ENCODE measurements at regions not wholly inside any gene's neighbourhood (a gene's known extent, or its start where the extent isn't known, plus 50 kb on each side); places are given as distances from the start of the nearest gene placed in this dataset.

DNA sequence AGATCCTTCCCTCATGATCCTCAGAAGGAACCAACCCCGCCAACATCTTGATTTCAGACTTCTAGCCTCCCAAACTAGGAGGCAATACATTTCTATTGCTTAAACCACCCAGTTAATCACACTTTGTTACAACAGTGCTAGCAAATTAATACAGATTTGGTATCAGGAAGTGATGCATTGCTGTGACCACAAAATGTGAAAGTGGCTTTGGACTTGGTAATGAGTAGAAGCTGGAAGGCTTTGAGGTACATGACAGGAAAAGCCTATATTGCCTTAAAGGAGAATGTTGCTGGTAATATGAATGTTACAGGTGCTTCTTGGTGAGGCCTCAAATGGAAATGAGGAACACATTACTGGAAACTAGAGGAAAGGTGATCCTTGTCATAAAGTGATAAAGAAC lies 260.3 kb downstream of the SATB2 start:
- CTCF ChIA-PET: no interaction called here
- Histone ChIP-seq H3K27ac (ENCODE audit: low read depth, low read length, poor library complexity, severe bottlenecking) (no peak overlapping the region), H3K36me3 (ENCODE audit: insufficient read depth, low read length, poor library complexity, severe bottlenecking) (no peaks in the 10 kb centered on the region), H3K4me1 (ENCODE audit: insufficient read depth, low read length, poor library complexity, severe bottlenecking) (no peaks in the 10 kb centered on the region), H3K4me3 (ENCODE audit: low read depth, low read length, poor library complexity, severe bottlenecking) (no peak overlapping the region), H3K27me3 (replicated peaks; ENCODE audit: insufficient read depth, low read depth, low read length, poor library complexity) (no peaks in the 10 kb centered on the region), H3K9me3 (ENCODE audit: low read depth, low read length, poor library complexity, severe bottlenecking) (no peaks in the 10 kb centered on the region)
- POLR2A ChIA-PET (ENCODE audit: low non-redundant PET): no interaction called here
- BruUV-seq (replicated peaks): no TSS peak
- TF ChIP-seq CTCF (conservative IDR thresholded peaks at IDR 0.05; ENCODE audit: low read depth, low read length) (no peak), EZH2 (IDR thresholded peaks at IDR 0.05; ENCODE audit: borderline replicate concordance, low read depth, low read length, poor library complexity, severe bottlenecking) (no peak)
- intact Hi-C loops (cut with micrococcal nuclease; ENCODE audit: unreplicated experiment): no loop called here
- DNase-seq (ENCODE audit: low spot score): no peak

GRCh38 chr2:199196686-199197085 lies 261.1 kb downstream of the SATB2 start:
- Histone ChIP-seq H3K4me1 (ENCODE audit: insufficient read depth, low read length, poor library complexity, severe bottlenecking) (no peaks in the 10 kb centered on the region), H3K4me3 (ENCODE audit: low read depth, low read length, poor library complexity, severe bottlenecking) (no peak overlapping the region), H3K36me3 (ENCODE audit: insufficient read depth, low read length, poor library complexity, severe bottlenecking) (no peaks in the 10 kb centered on the region), H3K9me3 (ENCODE audit: low read depth, low read length, poor library complexity, severe bottlenecking) (no peaks in the 10 kb centered on the region), H3K27ac (ENCODE audit: low read depth, low read length, poor library complexity, severe bottlenecking) (no peak overlapping the region), H3K27me3 (replicated peaks; ENCODE audit: insufficient read depth, low read depth, low read length, poor library complexity) (no peaks in the 10 kb centered on the region)
- intact Hi-C loops (cut with micrococcal nuclease; ENCODE audit: unreplicated experiment): no loop called here
- BruUV-seq (replicated peaks): no TSS peak
- ChIA-PET POLR2A (ENCODE audit: low non-redundant PET) (no interaction called here), CTCF (no interaction called here)
- no peak for TF ChIP-seq CTCF (conservative IDR thresholded peaks at IDR 0.05; ENCODE audit: low read depth, low read length)
- TF ChIP-seq EZH2 (IDR thresholded peaks at IDR 0.05; ENCODE audit: borderline replicate concordance, low read depth, low read length, poor library complexity, severe bottlenecking): no peak
- DNase-seq (ENCODE audit: low spot score): no peak

GRCh38 chr2:199195927-199196502 lies 261.7 kb downstream of the SATB2 start:
- H3K4me3 ChIP-seq (ENCODE audit: low read depth, low read length, poor library complexity, severe bottlenecking): no peak overlapping the region
- no peaks in the 10 kb centered on the region for H3K4me1 ChIP-seq (ENCODE audit: insufficient read depth, low read length, poor library complexity, severe bottlenecking)
- DNase-seq (ENCODE audit: low spot score): no peak
- ChIA-PET CTCF (no interaction called here), POLR2A (ENCODE audit: low non-redundant PET) (no interaction called here)
- no peak overlapping the region for H3K27ac ChIP-seq (ENCODE audit: low read depth, low read length, poor library complexity, severe bottlenecking)
- no peaks in the 10 kb centered on the region for H3K27me3 ChIP-seq (replicated peaks; ENCODE audit: insufficient read depth, low read depth, low read length, poor library complexity)
- H3K9me3 ChIP-seq (ENCODE audit: low read depth, low read length, poor library complexity, severe bottlenecking): no peaks in the 10 kb centered on the region
- intact Hi-C loops (cut with micrococcal nuclease; ENCODE audit: unreplicated experiment): no loop called here
- TF ChIP-seq CTCF (conservative IDR thresholded peaks at IDR 0.05; ENCODE audit: low read depth, low read length): no peak
- BruUV-seq (replicated peaks): no TSS peak
- H3K36me3 ChIP-seq (ENCODE audit: insufficient read depth, low read length, poor library complexity, severe bottlenecking): no peaks in the 10 kb centered on the region

Measured in A673 (cell line).